CD4-positive, alpha-beta T cell treated with Interleukin-6 for 4 hours (primary cell): ENCODE measurements at regions not wholly inside any gene's neighbourhood (a gene's known extent, or its start where the extent isn't known, plus 50 kb on each side); places are given as distances from the start of the nearest gene placed in this dataset.

Experiments used
- DNase-seq: peaks from one replicate; pipeline ENCODE4 v3.0.0-alpha.2; 2020; ENCODE audit warnings: mixed read lengths

DNA sequence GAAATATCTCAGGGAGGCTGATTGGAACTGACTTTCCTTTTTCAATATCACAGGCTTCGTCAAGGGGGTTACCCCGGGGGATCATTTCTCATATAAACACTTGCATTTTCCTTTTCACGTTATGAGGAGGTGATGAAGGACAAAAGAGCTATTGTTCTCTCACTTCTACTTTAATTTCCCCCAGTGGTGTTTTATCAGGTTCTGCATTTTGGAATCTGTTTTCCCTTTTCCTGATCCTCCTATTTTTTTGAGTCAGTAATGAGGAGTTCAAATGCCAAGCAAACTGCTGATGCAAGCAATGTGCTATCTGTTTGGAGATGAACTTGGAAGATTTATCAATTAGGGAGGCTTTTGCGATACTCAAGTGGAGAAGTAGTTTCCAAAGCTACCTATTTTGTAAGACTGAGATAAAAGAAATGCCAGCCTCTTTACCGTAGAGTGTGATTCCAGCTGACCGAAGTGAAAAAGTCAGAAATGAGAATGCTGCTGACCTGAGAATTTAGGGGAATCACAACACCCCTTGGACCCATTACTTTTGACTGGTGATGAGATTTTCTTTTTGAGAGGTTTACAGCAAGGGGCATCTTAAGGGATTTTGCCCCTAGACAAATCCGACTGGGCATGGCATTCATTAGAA lies 556.0 kb downstream of the RNF144A start:
- no peak for DNase-seq

DNA sequence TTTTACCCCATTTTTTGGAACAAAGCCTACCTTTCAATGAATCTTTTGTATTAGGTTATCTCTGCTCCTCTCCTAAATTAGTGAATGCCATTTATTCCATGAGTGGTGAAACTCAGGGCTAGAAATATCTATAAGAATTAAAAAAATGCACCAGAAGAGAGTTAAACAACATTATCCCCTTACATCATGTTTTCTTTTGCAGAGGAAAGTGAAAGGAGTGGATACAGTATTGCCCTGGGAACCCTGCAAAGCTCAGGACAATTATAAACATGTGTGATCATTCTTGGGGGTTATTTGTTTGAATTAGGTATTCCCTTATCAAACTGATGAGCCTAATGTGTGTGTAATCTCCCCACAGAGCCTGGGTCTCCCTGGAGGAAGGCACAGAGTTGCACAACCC lies 559.2 kb downstream of the RNF144A start:
- no peak for DNase-seq

DNA sequence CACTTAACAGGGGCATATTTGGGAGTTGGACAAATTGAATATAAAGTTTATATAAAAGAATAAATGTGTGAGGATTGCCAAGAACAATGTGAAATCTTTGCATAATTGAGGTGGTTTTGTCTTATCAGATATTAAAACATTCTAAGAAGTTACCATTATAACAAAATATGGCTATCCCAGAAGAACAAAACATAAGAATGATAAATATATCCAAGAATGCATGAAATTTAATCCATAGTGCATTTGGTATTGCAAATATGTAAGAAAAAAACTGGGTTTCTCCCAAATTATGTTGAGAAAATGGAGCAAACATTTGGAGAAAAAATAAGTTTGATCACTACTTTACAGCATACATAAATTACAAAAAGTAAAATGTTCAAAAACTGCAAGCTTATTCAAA lies 562.4 kb downstream of the RNF144A start:
- DNase-seq: no peak

DNA sequence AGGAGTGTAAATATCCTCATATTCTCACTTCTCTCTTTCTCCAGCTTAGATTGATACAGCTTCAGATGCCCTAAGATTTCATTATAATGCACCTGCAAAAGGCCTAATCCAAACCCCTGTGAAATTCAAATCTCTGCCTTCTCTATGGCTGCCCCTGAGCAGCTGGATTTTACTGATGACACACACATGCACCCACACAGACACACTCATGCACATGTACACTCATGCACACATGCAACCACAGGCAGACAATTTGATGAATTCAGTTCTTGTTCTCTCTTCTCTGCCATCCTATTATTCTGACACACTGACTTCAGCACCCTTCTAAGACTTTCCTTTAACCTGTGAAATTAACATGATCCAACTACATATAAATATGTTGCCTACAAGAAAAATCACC lies 563.2 kb downstream of the RNF144A start:
- no peak for DNase-seq

DNA sequence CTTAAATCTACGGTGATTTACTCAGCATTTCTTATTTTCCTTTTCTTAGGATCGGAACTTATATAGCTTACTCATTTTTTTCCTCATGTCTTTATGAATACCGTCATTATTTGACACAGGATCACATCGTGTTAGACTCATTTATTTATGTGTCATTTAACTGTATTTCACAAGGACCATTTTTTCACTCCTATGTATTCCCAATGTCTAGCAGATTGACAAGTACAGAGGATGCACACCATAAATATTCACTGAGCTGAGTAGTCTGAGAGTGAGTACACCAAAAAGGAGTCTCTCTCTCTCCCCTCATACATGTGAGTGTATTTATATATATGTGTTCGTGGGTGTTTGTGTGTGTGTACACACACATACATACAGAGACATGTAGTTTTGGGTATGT lies 573.5 kb downstream of the RNF144A start:
- no peak for DNase-seq

DNA sequence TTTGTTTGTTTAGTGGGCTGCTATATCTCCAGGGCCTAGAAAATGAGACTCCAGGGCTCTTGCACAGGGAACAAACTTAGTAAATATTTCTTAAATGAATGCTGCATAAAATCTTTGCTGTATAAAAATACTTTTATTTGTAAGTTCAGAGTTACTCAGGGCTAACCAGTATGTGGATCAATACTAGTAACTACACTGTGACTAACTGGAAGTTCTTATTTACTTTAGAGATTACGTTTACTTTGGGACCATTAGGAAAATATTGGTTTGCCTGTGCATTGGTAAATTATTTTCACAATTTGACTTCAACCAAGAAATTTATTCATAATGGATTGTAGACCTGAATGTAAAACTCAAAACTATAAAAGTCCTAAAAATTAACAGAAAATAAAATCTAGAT lies 575.5 kb downstream of the RNF144A start:
- DNase-seq: no peak

DNA sequence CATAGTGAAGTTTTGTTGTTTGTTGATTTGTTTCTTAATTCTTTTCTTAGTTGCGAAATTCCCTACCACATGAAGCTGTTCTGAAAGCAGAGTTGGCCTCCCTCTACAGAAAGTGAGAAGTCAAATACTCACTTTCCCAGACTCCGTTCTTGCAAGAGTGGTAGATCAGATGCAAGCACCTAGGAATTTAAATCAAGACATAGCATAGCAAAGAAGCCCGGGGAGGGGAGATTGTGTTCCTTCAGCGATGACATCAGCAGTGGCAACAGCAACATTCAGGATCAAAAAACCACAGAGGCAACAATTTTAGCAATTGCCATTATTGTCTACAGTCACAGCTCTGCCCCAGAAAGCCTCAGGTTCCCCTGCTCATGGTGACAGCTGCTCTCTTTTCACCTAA lies 580.0 kb downstream of the RNF144A start:
- DNase-seq: no peak

DNA sequence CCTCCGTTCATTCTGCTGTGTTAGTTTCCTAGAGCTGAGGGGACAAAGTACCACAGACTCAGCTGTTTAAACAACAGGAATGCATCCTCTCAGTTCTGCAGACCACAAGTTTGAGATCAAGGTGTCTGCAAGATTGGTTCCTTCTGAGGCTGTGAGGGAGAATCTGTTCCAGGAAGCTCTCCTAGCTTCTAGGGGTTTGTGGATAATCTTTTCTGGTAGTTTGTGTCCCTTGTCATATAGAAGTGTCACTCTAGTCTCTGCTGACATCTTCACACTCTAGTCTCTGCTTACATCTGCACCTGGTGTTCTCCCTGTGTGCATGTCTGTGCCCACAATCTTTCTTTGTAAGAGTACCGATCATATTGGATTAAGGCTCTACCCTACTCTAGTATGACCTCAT lies 581.8 kb downstream of the RNF144A start:
- DNase-seq: no peak

DNA sequence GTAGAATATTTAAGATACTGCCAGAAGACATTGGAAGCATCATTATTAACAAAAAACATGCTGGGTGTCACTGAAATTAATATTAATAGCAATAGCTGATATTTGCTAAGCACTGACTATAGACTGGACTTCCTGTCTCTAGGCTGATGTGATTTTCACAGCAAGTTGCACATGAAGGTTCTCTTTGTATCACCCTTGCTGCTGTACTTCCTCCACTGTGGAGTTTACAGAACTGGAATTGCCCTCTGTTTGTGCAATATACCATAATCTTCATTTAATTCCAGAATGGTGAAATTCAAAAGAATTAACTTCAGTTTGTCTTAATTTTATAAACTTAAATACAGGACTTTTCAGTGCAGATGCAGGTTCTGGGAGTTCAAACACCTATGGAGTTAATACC lies 585.1 kb downstream of the RNF144A start:
- DNase-seq: no peak

DNA sequence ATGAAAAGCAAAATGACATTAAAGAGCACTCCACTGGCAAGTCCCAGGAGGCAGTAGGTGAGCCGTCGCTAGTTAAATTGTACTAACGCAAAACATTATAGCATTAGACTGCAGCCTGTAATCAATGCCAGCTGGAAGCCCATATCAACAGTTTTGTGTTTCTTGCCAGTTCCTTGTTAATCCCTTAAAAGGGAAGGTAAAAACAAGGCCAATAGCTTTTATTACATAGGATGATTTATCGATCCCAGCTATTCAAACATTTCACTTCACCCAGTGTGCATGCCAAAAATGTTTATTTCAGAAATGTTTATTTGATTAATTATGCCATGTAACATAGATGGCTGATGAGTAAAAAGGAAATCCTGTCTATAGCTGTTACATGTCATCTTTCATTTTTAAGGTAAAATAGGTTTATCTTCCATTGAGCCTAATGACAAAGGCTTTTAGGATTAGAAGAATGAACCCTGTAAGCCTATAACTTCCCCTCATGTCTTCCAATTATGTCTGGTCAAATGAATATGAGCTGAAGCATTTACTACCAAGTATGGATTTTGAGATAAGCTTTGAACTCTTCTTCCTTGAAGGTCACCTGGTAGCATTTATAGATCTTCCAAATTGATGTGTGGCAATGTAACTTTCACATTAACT lies 591.2 kb downstream of the RNF144A start:
- DNase-seq: no peak

DNA sequence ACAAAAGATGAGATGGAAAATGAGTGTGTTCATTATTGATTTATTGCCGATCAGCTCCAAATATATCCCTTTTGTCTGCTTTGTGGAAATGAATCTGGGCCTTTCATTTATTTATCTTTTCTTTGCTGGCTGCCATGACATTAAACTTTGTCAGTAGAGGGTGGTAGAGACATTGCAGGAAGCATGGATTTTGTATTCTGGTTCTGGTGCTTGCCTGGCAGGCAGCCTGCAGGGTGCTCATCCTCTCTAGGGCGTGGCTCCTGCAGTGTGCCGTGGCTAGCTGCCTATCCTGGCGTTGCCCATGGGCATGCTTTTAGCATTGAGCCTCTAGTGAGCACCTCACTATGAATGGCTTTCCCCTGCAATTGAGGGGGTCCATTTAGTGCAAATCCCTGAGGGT lies 593.1 kb downstream of the RNF144A start:
- no peak for DNase-seq

DNA sequence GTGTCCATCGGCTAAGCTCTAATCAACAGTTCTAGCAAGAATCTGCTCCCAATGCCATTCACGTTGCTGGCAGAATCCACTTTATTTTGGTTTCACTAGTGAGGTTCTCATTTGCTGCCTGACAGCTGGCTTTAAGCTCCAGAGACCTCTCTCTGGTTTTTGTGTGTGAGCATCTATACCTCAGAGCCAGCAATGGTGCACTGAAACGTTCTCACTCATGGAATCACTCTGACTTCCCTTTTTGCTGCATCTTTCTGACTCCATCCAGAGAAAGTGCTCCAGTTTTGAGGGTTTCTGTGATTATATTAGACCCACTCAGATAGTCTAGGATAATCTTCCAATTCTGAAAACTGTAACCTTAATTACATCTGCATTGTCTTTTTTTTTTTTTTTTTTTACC lies 596.6 kb downstream of the RNF144A start:
- DNase-seq: no peak

DNA sequence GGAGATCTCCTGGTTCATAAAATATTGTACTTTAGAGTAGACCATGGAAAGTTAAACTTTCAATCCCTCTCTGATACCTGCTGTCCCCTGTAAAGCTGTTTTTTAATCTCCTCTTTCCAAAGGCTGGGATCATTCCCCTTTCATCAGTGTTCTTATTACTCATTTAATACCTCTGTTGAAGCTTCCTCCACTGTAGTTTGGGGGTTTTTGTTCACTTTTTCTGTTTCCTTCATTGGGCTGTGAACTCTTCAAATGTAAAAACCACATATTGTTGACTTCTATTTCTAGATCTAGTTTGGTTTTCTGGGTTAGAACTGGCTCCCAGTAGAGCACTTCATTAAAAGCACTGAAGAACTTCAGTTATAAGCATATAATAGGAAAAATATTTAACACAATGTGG lies 598.1 kb downstream of the RNF144A start:
- no peak for DNase-seq

DNA sequence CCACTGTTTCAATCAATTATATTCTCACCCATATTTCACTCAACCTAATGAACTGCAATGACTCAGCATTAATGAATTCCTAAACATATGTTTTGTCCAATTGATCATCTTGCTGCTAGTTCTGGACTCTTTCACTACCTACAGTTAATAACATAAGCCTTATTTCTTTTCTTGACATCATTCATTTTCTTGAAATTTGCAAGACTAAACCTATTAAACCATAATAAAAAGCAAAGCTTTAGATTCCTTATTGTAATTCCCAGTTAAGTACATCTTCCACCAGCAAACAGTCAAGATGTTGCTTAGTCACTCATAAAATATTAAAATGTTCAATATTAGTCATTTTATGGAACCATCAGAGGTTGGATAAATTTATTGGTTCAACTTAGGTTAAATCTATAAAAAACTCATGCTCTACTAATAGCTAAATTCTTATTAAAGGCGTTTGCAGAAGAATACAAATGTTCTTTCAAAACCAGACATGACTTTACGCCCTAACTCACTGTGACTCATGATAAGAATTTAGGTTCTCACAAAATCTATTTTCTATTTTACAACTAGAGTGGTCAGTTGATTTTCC lies 599.4 kb downstream of the RNF144A start:
- DNase-seq: no peak

DNA sequence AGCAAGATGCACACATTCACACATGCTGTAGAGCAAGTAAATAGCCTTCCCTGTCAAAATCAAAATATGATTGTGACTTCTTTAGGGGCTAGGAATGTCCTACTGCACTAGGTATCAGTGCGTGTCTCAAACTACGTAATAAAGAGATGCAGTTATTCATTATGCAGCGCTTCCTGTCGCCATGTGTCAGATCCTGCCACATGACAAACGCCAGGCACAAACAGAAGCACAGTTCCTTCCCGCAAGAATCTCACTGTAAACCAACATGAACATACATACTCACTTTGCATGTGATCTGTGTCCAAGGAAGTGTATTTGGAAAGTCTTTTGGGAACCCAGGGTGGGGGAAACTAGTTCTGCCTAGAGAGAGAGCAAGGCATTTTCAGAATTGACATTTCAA lies 599.9 kb downstream of the RNF144A start:
- peak; percentile 36 for DNase-seq

DNA sequence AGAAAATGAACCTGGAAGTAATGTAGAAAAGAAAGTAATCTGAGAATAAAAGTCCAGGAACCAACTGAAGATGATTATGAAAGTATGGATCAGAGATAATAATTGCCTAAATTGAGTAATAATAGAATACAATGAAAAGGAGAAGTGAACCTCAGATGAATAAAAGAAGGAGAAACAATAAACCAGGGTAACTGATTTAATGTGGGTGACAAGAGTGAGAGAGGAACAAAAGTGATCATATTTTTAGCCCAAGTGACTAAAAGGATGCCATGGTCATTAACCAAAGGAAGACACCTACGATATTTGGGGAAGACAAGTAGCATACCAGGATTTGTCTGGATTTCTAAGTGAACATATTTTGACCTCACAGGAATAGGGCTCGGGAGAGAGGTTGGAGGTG lies 600.6 kb downstream of the RNF144A start:
- DNase-seq: no peak

DNA sequence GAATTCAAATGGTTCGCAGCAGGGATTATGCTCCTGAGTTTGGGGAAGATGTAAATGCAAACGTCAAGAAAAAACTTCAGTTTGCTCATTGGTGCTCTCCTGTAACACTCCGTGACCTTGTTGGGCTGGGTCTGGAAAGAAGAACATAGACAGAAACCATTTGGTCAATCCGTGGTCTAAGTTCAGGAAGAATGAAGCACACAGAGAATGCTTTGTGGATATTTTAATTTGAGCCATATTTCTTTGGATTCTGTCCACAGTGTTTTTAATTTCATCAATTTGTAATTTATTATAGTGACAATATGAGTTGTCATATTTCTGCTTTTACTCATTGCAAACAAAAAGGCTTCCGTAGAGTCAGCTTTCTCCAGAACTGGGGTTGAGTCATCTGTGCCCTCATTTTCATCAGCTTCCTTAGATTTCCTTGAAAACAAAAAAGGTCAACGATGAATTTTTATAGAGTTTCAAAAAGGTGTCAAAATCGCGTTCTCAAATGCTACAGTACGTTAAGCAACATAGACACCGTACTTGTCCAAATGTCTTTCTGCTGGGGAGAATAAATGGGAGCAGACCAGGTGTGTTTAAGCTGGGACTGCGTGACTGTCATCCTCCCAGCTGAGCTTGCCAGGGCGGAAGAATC lies 606.4 kb downstream of the RNF144A start:
- no peak for DNase-seq

DNA sequence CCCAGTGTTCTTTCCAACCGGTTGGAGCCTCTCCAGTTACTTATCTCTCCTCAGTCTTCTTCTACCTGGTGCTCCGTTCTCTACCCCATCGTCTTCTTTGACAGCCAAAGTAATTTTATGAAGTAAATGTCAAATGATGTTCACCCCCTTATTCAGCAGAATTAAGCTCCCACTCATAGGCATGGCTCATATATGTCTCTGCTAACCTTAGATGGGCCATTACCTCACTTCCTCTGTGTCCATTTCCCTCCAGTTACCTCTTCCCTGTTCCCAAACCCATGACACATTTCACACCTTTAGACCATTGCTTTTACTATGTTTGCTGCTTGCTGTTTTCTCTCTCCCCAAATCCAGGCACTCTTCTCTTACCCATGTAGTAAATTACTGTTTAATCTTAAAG lies 607.0 kb downstream of the RNF144A start:
- DNase-seq: no peak

DNA sequence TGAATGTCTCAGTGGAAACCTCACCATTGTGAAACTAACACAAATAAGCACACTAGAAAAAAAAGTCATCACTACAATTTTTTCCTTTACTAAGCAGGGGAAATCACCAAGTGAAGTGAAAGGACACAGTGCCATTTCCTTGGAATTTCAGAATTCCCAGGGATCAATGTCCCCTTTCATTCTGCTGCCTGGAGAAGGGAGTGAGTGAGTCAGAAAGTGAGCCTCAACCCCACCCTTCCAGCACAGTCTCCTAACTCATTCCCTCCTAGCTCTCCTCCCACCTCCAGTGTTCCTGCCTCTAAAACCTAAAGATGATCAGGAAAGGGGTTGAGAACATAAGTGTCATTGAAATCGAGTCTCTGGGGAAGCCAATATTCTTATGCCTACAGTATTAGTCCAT lies 608.5 kb downstream of the RNF144A start:
- no peak for DNase-seq

DNA sequence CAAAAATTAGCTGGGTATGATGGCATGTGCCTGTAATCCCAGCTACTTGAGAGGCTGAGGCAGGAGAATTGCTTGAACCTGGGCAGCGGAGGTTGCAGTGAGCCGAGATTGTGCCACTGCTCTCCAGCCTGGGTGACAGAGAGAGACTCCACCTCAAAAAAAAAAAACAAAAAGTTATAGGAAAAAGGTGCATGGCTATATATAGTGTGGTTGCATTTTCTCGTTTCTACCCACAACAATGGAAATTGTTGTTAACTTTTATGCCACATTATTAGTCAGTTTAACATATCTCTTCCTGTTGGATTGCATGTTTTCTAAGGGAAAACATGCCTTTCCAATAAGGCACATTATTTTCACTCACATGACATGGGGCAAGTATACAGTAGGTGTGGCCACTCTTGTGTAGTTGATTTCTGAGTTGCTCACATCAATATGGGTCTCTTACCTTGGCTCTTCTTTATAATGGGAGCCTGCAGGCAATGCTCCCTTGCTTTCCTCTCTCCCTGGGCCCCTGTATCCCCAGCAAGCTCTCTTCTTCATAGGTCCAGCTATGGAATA lies 610.0 kb downstream of the RNF144A start:
- no peak for DNase-seq

DNA sequence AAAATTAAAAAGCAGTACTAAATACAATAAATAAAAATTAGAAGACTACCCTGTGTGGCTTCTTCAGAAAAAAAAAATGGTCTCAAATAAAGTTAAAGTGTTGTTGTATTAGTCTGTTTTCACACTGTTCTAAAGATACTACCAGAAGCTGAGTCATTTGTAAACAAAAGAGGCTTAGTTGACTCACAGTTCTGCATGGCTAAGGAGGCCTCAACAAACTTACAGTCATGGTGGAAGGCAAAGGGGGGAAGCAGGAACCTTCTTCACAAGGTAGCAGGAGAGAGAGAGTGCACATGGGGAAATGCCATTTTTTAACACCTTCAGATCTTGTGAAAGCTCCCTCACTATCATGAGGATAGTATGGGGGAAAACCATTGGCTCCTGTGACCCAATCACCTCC lies 612.8 kb downstream of the RNF144A start:
- DNase-seq: no peak

DNA sequence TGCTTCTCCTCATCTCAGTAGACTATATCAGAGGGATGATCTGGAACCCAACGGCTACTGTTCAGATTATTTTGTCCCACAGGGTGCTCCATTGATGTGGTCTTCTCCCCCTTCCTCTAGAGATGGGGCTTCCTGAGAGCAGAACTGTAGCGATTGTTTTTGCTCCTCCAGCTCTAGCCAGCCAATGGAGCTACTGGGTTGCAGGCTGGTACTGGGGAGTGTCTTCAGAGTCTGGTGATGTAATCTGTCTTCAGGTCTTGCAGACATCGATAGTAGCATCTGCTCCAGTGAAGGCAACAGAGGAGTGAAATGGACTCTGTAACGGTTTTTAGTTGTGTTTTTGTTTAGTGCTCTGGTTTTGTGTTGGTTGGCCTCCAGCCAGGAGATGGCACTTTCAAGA lies 621.9 kb downstream of the RNF144A start:
- no peak for DNase-seq

DNA sequence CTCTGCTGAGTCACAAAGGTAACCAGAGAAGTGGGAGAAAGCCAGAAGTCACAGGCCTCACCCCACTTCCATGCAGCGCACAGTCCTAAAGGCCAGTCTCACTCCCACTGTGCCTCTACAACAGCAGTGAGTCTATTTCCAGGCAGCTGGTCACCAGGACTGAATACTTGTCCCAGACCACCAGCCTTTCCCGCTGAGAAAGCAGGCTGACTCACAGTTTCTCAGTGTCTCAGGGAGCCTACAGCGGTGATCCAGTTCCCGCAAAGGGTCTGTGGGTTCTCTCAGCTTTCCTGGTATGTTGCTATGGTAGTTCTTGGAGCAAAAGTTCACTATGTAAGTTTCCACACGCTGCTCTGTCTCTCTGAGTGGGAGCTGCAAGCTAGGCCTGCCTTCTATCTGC lies 622.5 kb downstream of the RNF144A start:
- no peak for DNase-seq
